ENCODE measurements at regions not wholly inside any gene's neighbourhood (a gene's known extent, or its start where the extent isn't known, plus 50 kb on each side); places are given as distances from the start of the nearest gene placed in this dataset.

DNA sequence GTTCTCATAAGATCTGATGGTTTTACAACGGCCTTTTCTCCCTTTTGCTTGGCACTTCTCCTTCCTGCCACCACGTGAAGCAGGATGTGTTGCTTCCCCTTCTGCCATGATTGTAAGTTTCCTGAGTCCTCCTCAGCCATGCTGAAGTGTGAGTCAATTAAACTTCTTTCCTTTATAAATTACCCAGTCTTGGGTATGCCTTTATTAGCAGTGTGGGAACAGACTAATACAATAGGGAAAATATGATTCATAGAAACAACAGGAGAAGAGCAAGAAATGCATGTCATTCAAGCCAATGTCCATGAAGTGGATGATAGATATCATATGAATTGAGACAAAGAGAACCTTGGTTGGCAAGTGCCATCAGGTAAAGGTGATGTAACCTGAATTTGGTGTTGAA lies 128.3 kb upstream of the HAPLN1 start:
- no peak for TF ChIP-seq POLR2A (IDR thresholded peaks at IDR 0.05)
- TF ChIP-seq, protein P1, sequence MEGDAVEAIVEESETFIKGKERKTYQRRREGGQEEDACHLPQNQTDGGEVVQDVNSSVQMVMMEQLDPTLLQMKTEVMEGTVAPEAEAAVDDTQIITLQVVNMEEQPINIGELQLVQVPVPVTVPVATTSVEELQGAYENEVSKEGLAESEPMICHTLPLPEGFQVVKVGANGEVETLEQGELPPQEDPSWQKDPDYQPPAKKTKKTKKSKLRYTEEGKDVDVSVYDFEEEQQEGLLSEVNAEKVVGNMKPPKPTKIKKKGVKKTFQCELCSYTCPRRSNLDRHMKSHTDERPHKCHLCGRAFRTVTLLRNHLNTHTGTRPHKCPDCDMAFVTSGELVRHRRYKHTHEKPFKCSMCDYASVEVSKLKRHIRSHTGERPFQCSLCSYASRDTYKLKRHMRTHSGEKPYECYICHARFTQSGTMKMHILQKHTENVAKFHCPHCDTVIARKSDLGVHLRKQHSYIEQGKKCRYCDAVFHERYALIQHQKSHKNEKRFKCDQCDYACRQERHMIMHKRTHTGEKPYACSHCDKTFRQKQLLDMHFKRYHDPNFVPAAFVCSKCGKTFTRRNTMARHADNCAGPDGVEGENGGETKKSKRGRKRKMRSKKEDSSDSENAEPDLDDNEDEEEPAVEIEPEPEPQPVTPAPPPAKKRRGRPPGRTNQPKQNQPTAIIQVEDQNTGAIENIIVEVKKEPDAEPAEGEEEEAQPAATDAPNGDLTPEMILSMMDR (IDR thresholded peaks at IDR 0.05), result no peak
- Histone ChIP-seq H3K4me3 (no peak overlapping the region), H3K27ac (no peak overlapping the region), H3K36me3 (no peaks in the 10 kb centered on the region), H3K9me3 (no peaks in the 10 kb centered on the region), H3K4me1 (peaks cover 0 to 4% (median 0%) of the 10 kb centered on the region in 12 donors), H3K27me3 (no peaks in the 10 kb centered on the region)
- 49 to 69% (median 56%) methylated on average over 2 of the region's 2 CpGs for WGBS, 4 donors
- DNase-seq, result no peak
- ATAC-seq, result no peak
- intact Hi-C loops (cut with DNase I), result no loop called here

DNA sequence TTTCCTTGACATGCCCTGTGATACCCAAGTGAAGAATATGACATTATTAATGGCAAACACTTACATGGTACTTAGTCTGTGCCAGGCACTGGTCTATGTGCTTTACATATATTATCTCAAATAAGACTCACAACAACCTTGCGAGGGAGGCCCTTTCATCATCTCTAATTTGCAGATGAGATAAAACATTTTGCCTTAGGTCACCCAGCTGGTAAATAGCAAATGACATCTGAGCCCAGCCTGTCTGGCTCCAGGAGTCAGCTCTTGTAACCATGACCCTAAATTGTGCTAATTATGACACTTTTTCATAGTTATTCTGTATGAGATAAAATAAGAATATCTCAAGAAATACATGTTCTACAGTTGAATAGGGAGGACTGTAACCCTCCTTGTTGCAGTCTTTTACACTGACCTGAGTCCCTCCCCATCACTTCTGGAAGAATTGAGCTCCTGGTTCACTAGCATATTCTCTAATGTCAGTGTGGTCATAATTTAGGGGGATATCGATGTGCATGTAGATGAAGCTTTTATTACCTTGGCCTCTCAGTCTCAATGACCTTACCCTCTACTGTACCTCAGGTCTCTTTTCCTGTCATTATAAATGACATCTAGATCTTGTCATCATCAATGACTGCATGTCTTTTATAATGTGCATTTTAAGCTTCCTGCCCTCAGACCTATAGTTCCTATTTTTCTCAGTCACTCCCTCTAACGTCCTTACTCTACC lies 126.1 kb upstream of the HAPLN1 start:
- no peaks in the 10 kb centered on the region for H3K9me3 ChIP-seq
- intact Hi-C loops (cut with DNase I), result no loop called here
- H3K27me3 ChIP-seq, result no peaks in the 10 kb centered on the region
- no peak overlapping the region for H3K27ac ChIP-seq
- no peaks in the 10 kb centered on the region for H3K36me3 ChIP-seq
- no peak for DNase-seq
- H3K4me1 ChIP-seq, result peaks cover 0 to 4% (median 0%) of the 10 kb centered on the region in 12 donors
- 62 to 70% (median 68%) methylated on average over 3 of the region's 3 CpGs for WGBS, 4 donors
- no peak for ATAC-seq
- TF ChIP-seq, protein P1 (IDR thresholded peaks at IDR 0.05), result no peak
- TF ChIP-seq POLR2A (IDR thresholded peaks at IDR 0.05), result no peak
- H3K4me3 ChIP-seq, result no peak overlapping the region

DNA sequence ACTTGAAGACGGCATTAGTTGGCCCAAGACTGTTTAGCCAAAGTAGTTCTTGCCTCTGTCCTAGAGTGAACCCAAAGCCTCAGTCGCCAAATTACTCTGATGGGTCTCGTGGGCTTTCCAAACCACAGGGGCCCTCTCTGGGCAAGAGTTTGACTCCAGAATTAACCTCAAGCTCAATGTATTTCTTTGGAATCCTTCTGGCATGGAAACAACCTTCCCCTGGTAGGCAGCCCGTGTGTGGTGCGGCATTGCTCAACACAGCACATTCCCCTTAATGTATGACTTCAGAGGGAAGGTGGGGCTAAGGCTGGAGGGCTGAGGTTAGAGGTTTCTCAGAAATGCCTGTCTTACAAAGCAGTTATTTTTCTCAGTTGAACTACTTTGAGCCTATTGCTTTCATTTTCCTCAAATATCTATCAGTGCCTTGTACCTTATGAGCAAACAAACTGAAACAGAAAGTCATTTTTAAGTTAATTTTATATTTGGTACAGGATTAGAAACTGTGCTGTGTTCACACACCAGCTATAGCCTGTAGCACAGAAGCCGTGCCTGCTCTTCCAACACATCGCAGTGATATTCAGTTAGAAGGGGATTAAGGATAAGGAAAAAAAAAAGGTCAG lies 123.9 kb upstream of the HAPLN1 start:
- 72 to 80% (median 75%) methylated on average over 7 of the region's 7 CpGs for WGBS, 4 donors
- Histone ChIP-seq H3K27me3 (no peaks in the 10 kb centered on the region), H3K4me3 (peak overlapping the region in 3 of 12 donors; percentile 0 to 15 (median 11)), H3K9me3 (no peaks in the 10 kb centered on the region), H3K36me3 (no peaks in the 10 kb centered on the region), H3K27ac (no peak overlapping the region), H3K4me1 (peaks cover 0 to 4% (median 0%) of the 10 kb centered on the region in 12 donors)
- TF ChIP-seq POLR2A (IDR thresholded peaks at IDR 0.05), result no peak
- TF ChIP-seq, protein P1 (IDR thresholded peaks at IDR 0.05), result no peak
- ATAC-seq (peak in 3 of 4 donors; percentile 42 to 70 (median 61)), DNase-seq (peak in 1 of 5 donors; percentile 26)
- intact Hi-C loops (cut with DNase I), result no loop called here

DNA sequence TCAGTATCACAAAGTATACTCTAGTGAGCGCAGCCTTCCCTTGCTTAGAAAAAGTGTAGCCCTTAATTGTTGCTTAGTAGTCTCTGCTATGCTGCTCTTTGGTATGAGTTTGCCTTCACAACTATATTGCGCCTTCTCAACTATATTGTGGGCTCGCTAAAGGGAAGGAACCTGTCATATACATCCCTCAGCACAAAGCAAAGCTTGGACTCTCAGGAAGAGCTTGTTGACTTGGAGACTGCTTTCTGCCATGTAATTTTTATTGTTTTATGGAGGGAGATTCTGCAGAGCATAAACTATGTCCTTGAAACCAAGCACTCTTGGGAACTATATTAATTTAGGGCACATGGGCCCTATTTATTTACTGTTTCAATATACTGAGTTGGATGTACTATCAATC lies 119.1 kb upstream of the HAPLN1 start:
- Histone ChIP-seq H3K27me3 (no peaks in the 10 kb centered on the region), H3K36me3 (no peaks in the 10 kb centered on the region), H3K9me3 (no peaks in the 10 kb centered on the region), H3K4me3 (no peak overlapping the region), H3K27ac (no peak overlapping the region), H3K4me1 (peaks cover 0 to 2% (median 0%) of the 10 kb centered on the region in 12 donors)
- TF ChIP-seq, protein P1 (IDR thresholded peaks at IDR 0.05), result no peak
- no peak for TF ChIP-seq POLR2A (IDR thresholded peaks at IDR 0.05)
- DNase-seq (no peak), ATAC-seq (no peak)
- WGBS, 4 donors, result 95 to 98% (median 97%) methylated on average over 3 of the region's 3 CpGs
- intact Hi-C loops (cut with DNase I), result no loop called here

Data from heart left ventricle (tissue), 16 donors.